Activated CD4-positive, alpha-beta T cell treated with anti-CD3 and anti-CD28 coated beads, Interleukin-2, Interleukin-6, amounts not matched to agents 100 ng/mL and 50 ng/mL, durations not matched to agents 16 hours and 8 hours (primary cell): ENCODE measurements at regions not wholly inside any gene's neighbourhood (a gene's known extent, or its start where the extent isn't known, plus 50 kb on each side); places are given as distances from the start of the nearest gene placed in this dataset.

Experiments used
- DNase-seq: peaks from one replicate; pipeline ENCODE4 v3.0.0-alpha.2; 2020

- DNase-seq: no peak
Observed at GRCh38 chr6:109295109-109295773, 87.0 kb downstream of the CD164 start.

GRCh38 chr6:109292983-109293586 is 89.2 kb downstream of the CD164 start:
- DNase-seq: no peak

- no peak for DNase-seq
Observed at GRCh38 chr6:109292420-109292819, 89.8 kb downstream of the CD164 start.

- DNase-seq: no peak
Observed at GRCh38 chr6:109291902-109292301, 90.4 kb downstream of the CD164 start.

- DNase-seq: no peak
Observed at GRCh38 chr6:109290143-109290931, 91.9 kb downstream of the CD164 start.

- DNase-seq: no peak
Observed at GRCh38 chr6:109285366-109285765, 96.9 kb downstream of the CD164 start.

GRCh38 chr6:109284675-109285074 is 97.6 kb downstream of the CD164 start:
- no peak for DNase-seq

- DNase-seq: no peak
Observed at GRCh38 chr6:109282756-109283155, 99.5 kb downstream of the CD164 start.

- no peak for DNase-seq
Observed at GRCh38 chr6:109279628-109280027, 102.6 kb downstream of the CD164 start.

GRCh38 chr6:109271622-109272021 is 110.6 kb downstream of the CD164 start:
- DNase-seq: no peak

GRCh38 chr6:109269953-109270517 is 112.2 kb downstream of the CD164 start:
- no peak for DNase-seq

- DNase-seq: no peak
Observed at GRCh38 chr6:109269057-109269456, 113.2 kb downstream of the CD164 start.

- no peak for DNase-seq
Observed at GRCh38 chr6:109265530-109265929, 116.7 kb downstream of the CD164 start.

GRCh38 chr6:109263873-109264700 is 118.2 kb downstream of the CD164 start:
- DNase-seq: no peak

- no peak for DNase-seq
Observed at GRCh38 chr6:109262261-109262660, 120.0 kb downstream of the CD164 start.

GRCh38 chr6:109261811-109262210 is 120.5 kb downstream of the CD164 start:
- no peak for DNase-seq

- DNase-seq: no peak
Observed at GRCh38 chr6:109260701-109261100, 121.6 kb downstream of the CD164 start.

- no peak for DNase-seq
Observed at GRCh38 chr6:109260126-109260525, 122.1 kb downstream of the CD164 start.

GRCh38 chr6:109258129-109258528 is 124.1 kb downstream of the CD164 start:
- no peak for DNase-seq

- no peak for DNase-seq
Observed at GRCh38 chr6:109257494-109257893, 124.8 kb downstream of the CD164 start.

- DNase-seq: no peak
Observed at GRCh38 chr6:109255946-109256640, 126.2 kb downstream of the CD164 start.

GRCh38 chr6:109255087-109255486 is 127.2 kb downstream of the CD164 start:
- no peak for DNase-seq
